WTC11 (cell line): ENCODE measurements at regions not wholly inside any gene's neighbourhood (a gene's known extent, or its start where the extent isn't known, plus 50 kb on each side); places are given as distances from the start of the nearest gene placed in this dataset.

Experiments used
- GABPB1 ChIP-seq: sonication (generic); formaldehyde crosslinking; IDR thresholded peaks from 2 replicates; pipeline ENCODE4 v1.8.1; 2023; ENCODE audit warnings: mild to moderate bottlenecking, missing genetic modification reagents
- NR3C1 ChIP-seq: sonication (generic); formaldehyde crosslinking; conservative IDR thresholded peaks from 2 replicates; pipeline ENCODE4 v1.8.1; 2023; ENCODE audit warnings: low read depth, mild to moderate bottlenecking, missing genetic modification reagents
- ZBTB21 ChIP-seq: sonication (generic); formaldehyde crosslinking; IDR thresholded peaks from 2 replicates; pipeline ENCODE4 v1.8.1; 2023; ENCODE audit warnings: mild to moderate bottlenecking, missing genetic modification reagents, borderline replicate concordance
- ZNF317 ChIP-seq: sonication (generic); formaldehyde crosslinking; IDR thresholded peaks from 2 replicates; pipeline ENCODE4 v1.8.1; 2023; ENCODE audit warnings: low read depth, mild to moderate bottlenecking, moderate library complexity, missing genetic modification reagents, borderline replicate concordance
- TF ChIP-seq, protein P1 (sequence below): fragments of 200-600 bp; IDR thresholded peaks from 2 replicates; pipeline ENCODE4 v1.8.0; 2022; ENCODE audit warnings: antibody characterized with exemption

DNA sequence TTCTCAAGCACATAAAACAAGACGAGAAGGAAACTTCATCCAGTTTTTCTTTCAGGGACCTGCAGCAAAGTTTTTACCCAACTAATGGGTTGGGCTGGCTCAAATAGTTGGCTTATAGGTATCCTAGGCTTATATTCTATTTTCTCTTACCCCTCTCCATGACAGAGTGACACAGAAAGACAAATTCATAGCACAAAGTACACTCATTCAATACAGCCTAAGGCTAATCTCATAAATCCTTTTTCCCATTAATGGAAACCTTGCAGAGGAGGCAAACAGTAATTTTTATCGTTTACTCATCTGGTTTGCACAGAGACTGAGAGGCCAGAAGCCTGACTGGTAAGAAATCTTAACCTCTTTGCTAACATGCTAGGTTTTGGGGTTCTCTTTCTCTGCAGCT, 1589.9 kb downstream of the SLITRK1 start:
- TF ChIP-seq, protein P1, sequence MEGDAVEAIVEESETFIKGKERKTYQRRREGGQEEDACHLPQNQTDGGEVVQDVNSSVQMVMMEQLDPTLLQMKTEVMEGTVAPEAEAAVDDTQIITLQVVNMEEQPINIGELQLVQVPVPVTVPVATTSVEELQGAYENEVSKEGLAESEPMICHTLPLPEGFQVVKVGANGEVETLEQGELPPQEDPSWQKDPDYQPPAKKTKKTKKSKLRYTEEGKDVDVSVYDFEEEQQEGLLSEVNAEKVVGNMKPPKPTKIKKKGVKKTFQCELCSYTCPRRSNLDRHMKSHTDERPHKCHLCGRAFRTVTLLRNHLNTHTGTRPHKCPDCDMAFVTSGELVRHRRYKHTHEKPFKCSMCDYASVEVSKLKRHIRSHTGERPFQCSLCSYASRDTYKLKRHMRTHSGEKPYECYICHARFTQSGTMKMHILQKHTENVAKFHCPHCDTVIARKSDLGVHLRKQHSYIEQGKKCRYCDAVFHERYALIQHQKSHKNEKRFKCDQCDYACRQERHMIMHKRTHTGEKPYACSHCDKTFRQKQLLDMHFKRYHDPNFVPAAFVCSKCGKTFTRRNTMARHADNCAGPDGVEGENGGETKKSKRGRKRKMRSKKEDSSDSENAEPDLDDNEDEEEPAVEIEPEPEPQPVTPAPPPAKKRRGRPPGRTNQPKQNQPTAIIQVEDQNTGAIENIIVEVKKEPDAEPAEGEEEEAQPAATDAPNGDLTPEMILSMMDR: no peak
- TF ChIP-seq ZNF317 (CRISPR knock-in tag): no peak
- no peak for TF ChIP-seq ZBTB21 (CRISPR knock-in tag)
- no peak for TF ChIP-seq NR3C1 (CRISPR knock-in tag)
- TF ChIP-seq GABPB1: no peak
